Neural cell (in vitro differentiated cells): ENCODE measurements at regions not wholly inside any gene's neighbourhood (a gene's known extent, or its start where the extent isn't known, plus 50 kb on each side); places are given as distances from the start of the nearest gene placed in this dataset.

Experiments used
- H2AFZ ChIP-seq: fragments of 200-600, 300-800 bp; sonication (generic), shearing (Covaris generic); 2 replicates; pipeline ENCODE4 v1.6.0; 2014; ENCODE audit warnings: low read depth, mild to moderate bottlenecking, antibody characterized with exemption, low read length, moderate library complexity
- H3F3A ChIP-seq: fragments of 200-600 bp; shearing (Covaris generic); 2 replicates; pipeline ENCODE4 v1.6.1; 2016; ENCODE audit warnings: mild to moderate bottlenecking, moderate library complexity, mixed read lengths, antibody characterized with exemption, low read length; ENCODE audit not compliant: insufficient read depth, poor library complexity, severe bottlenecking
- H3K27ac ChIP-seq: fragments of 200-600, 300-800 bp; sonication (generic), shearing (Covaris generic); 2 replicates; pipeline ENCODE4 v1.5.1; 2014; ENCODE audit warnings: mild to moderate bottlenecking, low read length, moderate library complexity
- H3K27me3 ChIP-seq: fragments of 300-800, 200-600 bp; sonication (generic), shearing (Covaris generic); 2 replicates; pipeline ENCODE4 v1.6.0; 2014; ENCODE audit warnings: mild to moderate bottlenecking, low read depth, low read length, moderate library complexity; ENCODE audit not compliant: insufficient read depth
- H3K36me3 ChIP-seq: fragments of 300-800, 200-600 bp; sonication (generic), shearing (Covaris generic); 2 replicates; pipeline ENCODE4 v1.5.1; 2014; ENCODE audit warnings: mild to moderate bottlenecking, antibody characterized with exemption, low read length, moderate library complexity; ENCODE audit not compliant: insufficient read depth
- H3K4me2 ChIP-seq: fragments of 300-800, 200-600 bp; sonication (generic), shearing (Covaris generic); 2 replicates; pipeline ENCODE4 v1.6.0; 2014; ENCODE audit warnings: mild to moderate bottlenecking, low read length
- H3K4me3 ChIP-seq: fragments of 300-800, 200-600 bp; sonication (generic), shearing (Covaris generic); 2 replicates; pipeline ENCODE4 v1.5.1; 2014; ENCODE audit warnings: mild to moderate bottlenecking, low read length, moderate library complexity
- H3K79me2 ChIP-seq: fragments of 200-600 bp; shearing (Covaris generic); replicated peaks from 2 replicates; pipeline ENCODE4 v1.6.0; 2014; ENCODE audit warnings: mild to moderate bottlenecking, low read length, moderate library complexity; ENCODE audit not compliant: insufficient read depth
- H3K9ac ChIP-seq: fragments of 300-800, 200-600 bp; sonication (generic), shearing (Covaris generic); 2 replicates; pipeline ENCODE4 v1.6.1; 2016; ENCODE audit warnings: mild to moderate bottlenecking, low read length, mixed read lengths
- H3K9me2 ChIP-seq: fragments of 200-600 bp; shearing (Covaris generic); 2 replicates; pipeline ENCODE4 v1.6.1; 2016; ENCODE audit warnings: mild to moderate bottlenecking, low read length, mixed read lengths; ENCODE audit not compliant: insufficient read depth
- H3K9me3 ChIP-seq: fragments of 200-600, 300-800 bp; sonication (generic), shearing (Covaris generic); 2 replicates; pipeline ENCODE4 v1.6.1; 2016; ENCODE audit warnings: mild to moderate bottlenecking, mixed run types, low read length, moderate library complexity, mixed read lengths
- H4K20me1 ChIP-seq: fragments of 200-600 bp; shearing (Covaris generic); 2 replicates; pipeline ENCODE4 v1.6.1; 2016; ENCODE audit warnings: mild to moderate bottlenecking, mixed run types; ENCODE audit not compliant: insufficient read depth
- EP300 ChIP-seq: fragments of 450-650 bp; conservative IDR thresholded peaks from 2 replicates; pipeline ENCODE4 v1.6.1; 2014; ENCODE audit warnings: antibody characterized with exemption, mild to moderate bottlenecking, moderate library complexity; ENCODE audit not compliant: poor library complexity, severe bottlenecking
- EZH2 ChIP-seq: fragments of 200-600, 300-800 bp; shearing (Covaris generic), sonication (generic); IDR thresholded peaks from 2 replicates; pipeline ENCODE4 v1.6.1; 2014; ENCODE audit warnings: antibody characterized with exemption, low read length, borderline replicate concordance, mild to moderate bottlenecking; ENCODE audit not compliant: insufficient read depth, poor library complexity, severe bottlenecking
- MXI1 ChIP-seq: fragments of 450-650 bp; conservative IDR thresholded peaks from 2 replicates; pipeline ENCODE4 v1.6.1; 2014; ENCODE audit warnings: antibody characterized with exemption, mild to moderate bottlenecking; ENCODE audit not compliant: poor library complexity, severe bottlenecking
- POLR2AphosphoS5 ChIP-seq: IDR thresholded peaks from 2 replicates; pipeline ENCODE4 v1.6.1; 2012
- RAD21 ChIP-seq: fragments of 450-650 bp; conservative IDR thresholded peaks from 2 replicates; pipeline ENCODE4 v1.6.1; 2014; ENCODE audit warnings: antibody characterized with exemption, mild to moderate bottlenecking, moderate library complexity
- SMC3 ChIP-seq: fragments of 450-650 bp; conservative IDR thresholded peaks from 2 replicates; pipeline ENCODE4 v1.6.1; 2014; ENCODE audit warnings: antibody characterized with exemption, mild to moderate bottlenecking, moderate library complexity; ENCODE audit not compliant: poor library complexity
- TAF1 ChIP-seq: IDR thresholded peaks from 2 replicates; pipeline ENCODE4 v1.6.1; 2012; ENCODE audit warnings: low read depth
- TF ChIP-seq, protein P1 (sequence below): IDR thresholded peaks from 2 replicates; pipeline ENCODE4 v1.6.1; 2012; ENCODE audit warnings: borderline replicate concordance
- TF ChIP-seq, protein P2 (sequence below): fragments of 450-650 bp; IDR thresholded peaks from 2 replicates; pipeline ENCODE4 v1.5.1; 2014; ENCODE audit warnings: antibody characterized with exemption, mild to moderate bottlenecking, moderate library complexity; ENCODE audit not compliant: poor library complexity, severe bottlenecking

DNA sequence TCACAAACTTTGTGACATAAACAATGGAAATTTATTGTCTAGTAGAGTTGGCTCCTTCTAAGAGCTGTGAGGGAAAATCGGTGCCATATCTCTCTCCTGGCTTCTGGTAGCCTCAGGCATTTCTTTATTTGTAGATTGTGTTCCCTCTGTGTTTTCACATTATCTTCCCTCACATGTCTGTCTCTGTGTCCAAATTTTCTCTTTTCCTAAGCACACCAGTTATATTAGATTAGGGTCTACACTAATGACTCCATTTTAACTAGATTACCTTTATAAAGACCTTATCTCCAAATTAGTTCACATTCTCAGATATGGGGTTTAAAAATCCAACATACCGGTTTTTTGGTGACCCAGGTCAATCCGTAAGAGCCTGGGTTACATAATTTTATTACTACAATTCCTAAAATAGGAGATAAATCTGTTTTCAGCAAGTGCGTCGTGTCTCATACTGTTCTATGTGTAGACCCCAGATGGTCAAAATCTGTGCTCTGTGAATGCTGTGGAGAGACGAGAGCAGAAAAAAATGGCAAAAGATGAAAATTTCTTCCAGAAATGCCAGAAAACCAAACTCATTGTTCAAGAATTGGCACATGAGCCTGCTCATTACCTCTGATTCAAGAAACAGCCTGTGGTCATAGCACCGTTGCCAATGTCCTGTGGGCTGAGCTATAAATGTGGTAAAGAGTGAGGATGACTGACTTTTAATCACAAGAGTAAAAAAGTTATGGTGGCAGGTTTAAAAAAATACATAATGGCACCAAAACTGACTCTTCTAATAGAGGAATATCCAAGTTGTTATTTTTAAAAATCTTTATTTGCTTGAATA, 574.7 kb downstream of the PCDH7 start:
- no peaks in the 10 kb centered on the region for H3K27me3 ChIP-seq
- no peaks in the 10 kb centered on the region for H3K9me3 ChIP-seq
- no peak overlapping the region for H3K4me2 ChIP-seq
- no peak overlapping the region for H3K4me3 ChIP-seq
- no peaks in the 10 kb centered on the region for H3K36me3 ChIP-seq
- H3K79me2 ChIP-seq = no peaks in the 10 kb centered on the region
- H3F3A ChIP-seq = no peaks in the 10 kb centered on the region
- H3K9me2 ChIP-seq = no peaks in the 10 kb centered on the region
- no peak overlapping the region for H2AFZ ChIP-seq
- no peaks in the 10 kb centered on the region for H4K20me1 ChIP-seq
- no peak for TF ChIP-seq RAD21
- no peak for TF ChIP-seq EP300
- no peak overlapping the region for H3K9ac ChIP-seq
- no peak overlapping the region for H3K27ac ChIP-seq

DNA sequence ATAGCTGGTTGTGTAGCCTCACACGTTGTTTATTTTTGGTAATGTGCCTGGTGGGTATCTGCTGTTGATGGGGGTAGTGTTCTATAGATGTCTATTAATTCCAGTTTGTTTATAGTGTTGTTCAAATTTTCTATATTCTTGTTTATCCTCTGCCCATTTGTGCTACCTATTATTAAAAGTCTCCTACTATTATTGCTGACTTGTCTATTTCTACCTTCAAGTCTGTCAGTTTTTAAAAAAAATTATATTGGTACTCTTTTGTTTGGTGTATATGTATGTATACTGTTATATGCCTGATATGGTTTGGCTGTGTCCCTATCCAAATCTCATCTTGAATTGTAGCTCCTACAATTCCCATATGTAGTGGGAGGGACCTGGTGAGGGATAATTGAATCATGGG, 578.6 kb downstream of the PCDH7 start:
- Histone ChIP-seq H3K4me3 (no peak overlapping the region), H3K9me2 (no peaks in the 10 kb centered on the region), H3F3A (no peaks in the 10 kb centered on the region), H3K4me2 (no peak overlapping the region), H3K36me3 (no peaks in the 10 kb centered on the region), H3K27me3 (no peaks in the 10 kb centered on the region), H4K20me1 (no peaks in the 10 kb centered on the region), H3K79me2 (no peaks in the 10 kb centered on the region), H3K27ac (no peak overlapping the region), H3K9ac (no peak overlapping the region), H2AFZ (no peak overlapping the region), H3K9me3 (no peaks in the 10 kb centered on the region)
- TF ChIP-seq EZH2 (no peak), POLR2AphosphoS5 (no peak), MXI1 (no peak), SMC3 (no peak), TAF1 (no peak), RAD21 (no peak), EP300 (no peak)
- TF ChIP-seq, protein P1, sequence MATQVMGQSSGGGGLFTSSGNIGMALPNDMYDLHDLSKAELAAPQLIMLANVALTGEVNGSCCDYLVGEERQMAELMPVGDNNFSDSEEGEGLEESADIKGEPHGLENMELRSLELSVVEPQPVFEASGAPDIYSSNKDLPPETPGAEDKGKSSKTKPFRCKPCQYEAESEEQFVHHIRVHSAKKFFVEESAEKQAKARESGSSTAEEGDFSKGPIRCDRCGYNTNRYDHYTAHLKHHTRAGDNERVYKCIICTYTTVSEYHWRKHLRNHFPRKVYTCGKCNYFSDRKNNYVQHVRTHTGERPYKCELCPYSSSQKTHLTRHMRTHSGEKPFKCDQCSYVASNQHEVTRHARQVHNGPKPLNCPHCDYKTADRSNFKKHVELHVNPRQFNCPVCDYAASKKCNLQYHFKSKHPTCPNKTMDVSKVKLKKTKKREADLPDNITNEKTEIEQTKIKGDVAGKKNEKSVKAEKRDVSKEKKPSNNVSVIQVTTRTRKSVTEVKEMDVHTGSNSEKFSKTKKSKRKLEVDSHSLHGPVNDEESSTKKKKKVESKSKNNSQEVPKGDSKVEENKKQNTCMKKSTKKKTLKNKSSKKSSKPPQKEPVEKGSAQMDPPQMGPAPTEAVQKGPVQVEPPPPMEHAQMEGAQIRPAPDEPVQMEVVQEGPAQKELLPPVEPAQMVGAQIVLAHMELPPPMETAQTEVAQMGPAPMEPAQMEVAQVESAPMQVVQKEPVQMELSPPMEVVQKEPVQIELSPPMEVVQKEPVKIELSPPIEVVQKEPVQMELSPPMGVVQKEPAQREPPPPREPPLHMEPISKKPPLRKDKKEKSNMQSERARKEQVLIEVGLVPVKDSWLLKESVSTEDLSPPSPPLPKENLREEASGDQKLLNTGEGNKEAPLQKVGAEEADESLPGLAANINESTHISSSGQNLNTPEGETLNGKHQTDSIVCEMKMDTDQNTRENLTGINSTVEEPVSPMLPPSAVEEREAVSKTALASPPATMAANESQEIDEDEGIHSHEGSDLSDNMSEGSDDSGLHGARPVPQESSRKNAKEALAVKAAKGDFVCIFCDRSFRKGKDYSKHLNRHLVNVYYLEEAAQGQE = no peak
- TF ChIP-seq, protein P2, sequence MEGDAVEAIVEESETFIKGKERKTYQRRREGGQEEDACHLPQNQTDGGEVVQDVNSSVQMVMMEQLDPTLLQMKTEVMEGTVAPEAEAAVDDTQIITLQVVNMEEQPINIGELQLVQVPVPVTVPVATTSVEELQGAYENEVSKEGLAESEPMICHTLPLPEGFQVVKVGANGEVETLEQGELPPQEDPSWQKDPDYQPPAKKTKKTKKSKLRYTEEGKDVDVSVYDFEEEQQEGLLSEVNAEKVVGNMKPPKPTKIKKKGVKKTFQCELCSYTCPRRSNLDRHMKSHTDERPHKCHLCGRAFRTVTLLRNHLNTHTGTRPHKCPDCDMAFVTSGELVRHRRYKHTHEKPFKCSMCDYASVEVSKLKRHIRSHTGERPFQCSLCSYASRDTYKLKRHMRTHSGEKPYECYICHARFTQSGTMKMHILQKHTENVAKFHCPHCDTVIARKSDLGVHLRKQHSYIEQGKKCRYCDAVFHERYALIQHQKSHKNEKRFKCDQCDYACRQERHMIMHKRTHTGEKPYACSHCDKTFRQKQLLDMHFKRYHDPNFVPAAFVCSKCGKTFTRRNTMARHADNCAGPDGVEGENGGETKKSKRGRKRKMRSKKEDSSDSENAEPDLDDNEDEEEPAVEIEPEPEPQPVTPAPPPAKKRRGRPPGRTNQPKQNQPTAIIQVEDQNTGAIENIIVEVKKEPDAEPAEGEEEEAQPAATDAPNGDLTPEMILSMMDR = no peak
